OCI-LY7 (cell line): ENCODE measurements at regions not wholly inside any gene's neighbourhood (a gene's known extent, or its start where the extent isn't known, plus 50 kb on each side); places are given as distances from the start of the nearest gene placed in this dataset.

ENCODE experiments used
- BruUV-seq: library from RNA; stranded (reverse); fragments of 400-500 nt; replicated peaks from 2 replicates; lab custom pipeline; 2021; lab: Mats Ljungman, UMichigan
- CTCF ChIA-PET: fragments of 300-600 bp; sonication (Branson Sonifier 250); formaldehyde crosslinking; loops from one replicate; lab custom pipeline; 2022; ENCODE audit warnings: antibody characterized with exemption; ENCODE audit not compliant: unreplicated experiment; lab: Charles Lee
- POLR2A ChIA-PET: fragments of 300-600 bp; sonication (Branson Sonifier 250); formaldehyde crosslinking; loops from one replicate; lab custom pipeline; 2022; ENCODE audit warnings: antibody characterized with exemption; lab: Charles Lee
- DNase-seq: peaks from one replicate; pipeline ENCODE4 v3.0.0-alpha.2; 2015; ENCODE audit warnings: low spot score
- H2AFZ ChIP-seq: fragments of 200-600 bp; sonication (generic), shearing (Covaris generic); 2 replicates; pipeline ENCODE4 v1.6.1; 2014; ENCODE audit warnings: mild to moderate bottlenecking, antibody characterized with exemption, low read length, moderate library complexity
- H3K27ac ChIP-seq: fragments of 200-600 bp; sonication (generic); 2 replicates; pipeline ENCODE4 v1.5.1; 2014; ENCODE audit warnings: mixed run types, low read depth, mild to moderate bottlenecking, moderate library complexity, low read length, inconsistent platforms; ENCODE audit not compliant: poor library complexity, severe bottlenecking
- H3K36me3 ChIP-seq: fragments of 200-600 bp; sonication (generic); 2 replicates; pipeline ENCODE4 v1.6.1; 2014; ENCODE audit warnings: mild to moderate bottlenecking, antibody characterized with exemption, low read length, moderate library complexity, mixed read lengths; ENCODE audit not compliant: insufficient read depth
- H3K4me1 ChIP-seq: fragments of 200-600 bp; sonication (generic); 2 replicates; pipeline ENCODE4 v1.5.1; 2014; ENCODE audit warnings: mild to moderate bottlenecking, low read length; ENCODE audit not compliant: insufficient read depth, poor library complexity, severe bottlenecking
- H3K4me2 ChIP-seq: fragments of 200-600 bp; sonication (generic); 2 replicates; pipeline ENCODE4 v1.6.1; 2014; ENCODE audit warnings: mild to moderate bottlenecking, low read length
- H3K4me3 ChIP-seq: fragments of 200-600 bp; sonication (generic); 2 replicates; pipeline ENCODE4 v1.5.1; 2014; ENCODE audit warnings: mild to moderate bottlenecking, low read depth, low read length; ENCODE audit not compliant: poor library complexity, severe bottlenecking
- H3K79me2 ChIP-seq: fragments of 200-600 bp; sonication (generic); 2 replicates; pipeline ENCODE4 v1.6.1; 2016; ENCODE audit warnings: low read depth, mild to moderate bottlenecking, low read length, moderate library complexity, mixed read lengths; ENCODE audit not compliant: insufficient read depth
- H3K9me2 ChIP-seq: fragments of 200-600 bp; sonication (generic); 2 replicates; pipeline ENCODE4 v1.6.1; 2016; ENCODE audit warnings: mild to moderate bottlenecking, low read length, mixed read lengths; ENCODE audit not compliant: insufficient read depth
- H3K9me3 ChIP-seq: fragments of 200-600 bp; sonication (generic); 2 replicates; pipeline ENCODE4 v1.6.1; 2014; ENCODE audit warnings: mild to moderate bottlenecking, mixed run types, low read length, mixed read lengths
- H4K20me1 ChIP-seq: fragments of 200-600 bp; sonication (generic); 2 replicates; pipeline ENCODE4 v1.6.1; 2014; ENCODE audit warnings: mild to moderate bottlenecking, antibody characterized with exemption, low read length, moderate library complexity, mixed read lengths; ENCODE audit not compliant: insufficient read depth
- EZH2phosphoT487 ChIP-seq: fragments of 200-600 bp; sonication (generic); IDR thresholded peaks from 2 replicates; pipeline ENCODE4 v1.6.1; 2018; ENCODE audit warnings: low read depth, borderline replicate concordance, mild to moderate bottlenecking, mixed run types, antibody characterized with exemption, low read length, moderate library complexity, mixed read lengths
- intact Hi-C: fragments of 100-400 bp; cut with micrococcal nuclease; formaldehyde crosslinking; loops from one replicate; pipeline ENCODE4 v1.10.0; 2022; ENCODE audit not compliant: unreplicated experiment
- TF ChIP-seq, protein P1 (sequence below): fragments of 200-600 bp; sonication (generic); conservative IDR thresholded peaks from 2 replicates; pipeline ENCODE4 v1.5.1; 2014; ENCODE audit warnings: mild to moderate bottlenecking, antibody characterized with exemption, low read length, moderate library complexity, mixed read lengths

DNA sequence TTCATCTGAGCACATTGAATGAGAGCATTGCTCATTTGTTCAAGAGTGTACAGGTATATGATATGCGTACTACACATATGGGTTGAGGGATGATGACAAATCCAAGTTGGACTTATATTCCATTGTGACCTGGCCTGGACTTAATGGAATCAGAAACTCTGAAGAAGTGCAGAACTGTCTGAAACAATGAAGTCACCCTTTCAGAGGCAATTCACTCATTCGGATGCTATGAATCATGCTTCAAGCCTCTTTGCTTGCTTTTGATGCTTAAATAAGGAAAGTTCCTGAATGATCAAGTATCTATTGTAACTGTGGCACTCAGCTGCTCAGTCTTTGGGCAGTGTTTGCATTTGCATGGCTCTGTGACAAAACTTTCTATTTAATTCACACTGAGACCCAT, 93.4 kb downstream of the ZNF365 start:
- Histone ChIP-seq H4K20me1 (no peaks in the 10 kb centered on the region), H3K4me3 (no peak overlapping the region), H3K4me1 (no peaks in the 10 kb centered on the region), H3K36me3 (no peaks in the 10 kb centered on the region), H3K27ac (no peak overlapping the region), H3K9me3 (peaks cover 26% of the 10 kb centered on the region), H3K79me2 (no peaks in the 10 kb centered on the region), H3K4me2 (no peak overlapping the region), H2AFZ (no peak overlapping the region), H3K9me2 (no peaks in the 10 kb centered on the region)
- no peak for TF ChIP-seq EZH2phosphoT487
- TF ChIP-seq, protein P1, sequence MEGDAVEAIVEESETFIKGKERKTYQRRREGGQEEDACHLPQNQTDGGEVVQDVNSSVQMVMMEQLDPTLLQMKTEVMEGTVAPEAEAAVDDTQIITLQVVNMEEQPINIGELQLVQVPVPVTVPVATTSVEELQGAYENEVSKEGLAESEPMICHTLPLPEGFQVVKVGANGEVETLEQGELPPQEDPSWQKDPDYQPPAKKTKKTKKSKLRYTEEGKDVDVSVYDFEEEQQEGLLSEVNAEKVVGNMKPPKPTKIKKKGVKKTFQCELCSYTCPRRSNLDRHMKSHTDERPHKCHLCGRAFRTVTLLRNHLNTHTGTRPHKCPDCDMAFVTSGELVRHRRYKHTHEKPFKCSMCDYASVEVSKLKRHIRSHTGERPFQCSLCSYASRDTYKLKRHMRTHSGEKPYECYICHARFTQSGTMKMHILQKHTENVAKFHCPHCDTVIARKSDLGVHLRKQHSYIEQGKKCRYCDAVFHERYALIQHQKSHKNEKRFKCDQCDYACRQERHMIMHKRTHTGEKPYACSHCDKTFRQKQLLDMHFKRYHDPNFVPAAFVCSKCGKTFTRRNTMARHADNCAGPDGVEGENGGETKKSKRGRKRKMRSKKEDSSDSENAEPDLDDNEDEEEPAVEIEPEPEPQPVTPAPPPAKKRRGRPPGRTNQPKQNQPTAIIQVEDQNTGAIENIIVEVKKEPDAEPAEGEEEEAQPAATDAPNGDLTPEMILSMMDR = no peak
- intact Hi-C loops = no loop called here
- BruUV-seq = no TSS peak
- no peak for DNase-seq
- ChIA-PET CTCF (no interaction called here), POLR2A (interaction anchor here (0.6 to 0.7 kb wide), 3 partner anchors 9 to 656 kb away, joined by 3 read pairs; no protein-coding TSS in a partner anchor)

- Histone ChIP-seq H4K20me1 (no peaks in the 10 kb centered on the region), H3K4me2 (no peak overlapping the region), H3K4me3 (no peak overlapping the region), H3K27ac (no peak overlapping the region), H3K36me3 (no peaks in the 10 kb centered on the region), H3K79me2 (no peaks in the 10 kb centered on the region), H3K4me1 (no peaks in the 10 kb centered on the region), H3K9me3 (0 out of 2 replicates have a peak, but pooled peaks cover 4% of the 10 kb centered on the region), H3K9me2 (no peaks in the 10 kb centered on the region), H2AFZ (no peak overlapping the region)
- CTCF ChIA-PET = no interaction called here
- intact Hi-C loops = no loop called here
- POLR2A ChIA-PET = interaction anchor here (0.5 to 1.6 kb wide), 2 partner anchors 10 to 218 kb away, joined by 3 to 5 read pairs; no protein-coding TSS in a partner anchor
- TF ChIP-seq EZH2phosphoT487 = no peak
- TF ChIP-seq, protein P1 = no peak
- BruUV-seq = no TSS peak
- no peak for DNase-seq
These were observed 97.5 kb downstream of the ZNF365 start for GRCh38 chr10:62471711-62472110.

GRCh38 chr10:62473241-62473640, 99.1 kb downstream of the ZNF365 start:
- no peak overlapping the region for H2AFZ ChIP-seq
- H3K9me2 ChIP-seq = no peaks in the 10 kb centered on the region
- no peaks in the 10 kb centered on the region for H4K20me1 ChIP-seq
- no peak overlapping the region for H3K4me2 ChIP-seq
- no peak overlapping the region for H3K27ac ChIP-seq
- H3K36me3 ChIP-seq = no peaks in the 10 kb centered on the region
- no peak overlapping the region for H3K4me3 ChIP-seq
- TF ChIP-seq, protein P1 = no peak
- no peak for TF ChIP-seq EZH2phosphoT487
- POLR2A ChIA-PET = interaction anchor here (0.9 to 1.6 kb wide), 3 partner anchors 8 to 22 kb away, joined by 3 to 5 read pairs (median 3); no protein-coding TSS in a partner anchor
- no peaks in the 10 kb centered on the region for H3K4me1 ChIP-seq
- BruUV-seq = no TSS peak
- no peaks in the 10 kb centered on the region for H3K9me3 ChIP-seq
- H3K79me2 ChIP-seq = no peaks in the 10 kb centered on the region
- no peak for DNase-seq
- CTCF ChIA-PET = no interaction called here
- intact Hi-C loops = no loop called here
